Fibroblast of gingiva (primary cell): ENCODE measurements at regions not wholly inside any gene's neighbourhood (a gene's known extent, or its start where the extent isn't known, plus 50 kb on each side); places are given as distances from the start of the nearest gene placed in this dataset.

Experiments used
- DNase-seq: peaks from one replicate; pipeline ENCODE4 v3.0.0-alpha.2; 2011; ENCODE audit warnings: low read depth

- DNase-seq, result no peak
Measured at GRCh38 chr3:189557824-189558223, 73.4 kb upstream of the TP63 start.

GRCh38 chr3:189561256-189561655 is 69.9 kb upstream of the TP63 start:
- no peak for DNase-seq

GRCh38 chr3:189563853-189564563 is 67.2 kb upstream of the TP63 start:
- peak; percentile 61 for DNase-seq

- no peak for DNase-seq
Measured at GRCh38 chr3:189566550-189567130, 64.5 kb upstream of the TP63 start.

- DNase-seq, result no peak
Measured at GRCh38 chr3:189567322-189567721, 63.9 kb upstream of the TP63 start.

- no peak for DNase-seq
Measured at GRCh38 chr3:189567766-189568420, 63.3 kb upstream of the TP63 start.

- DNase-seq, result no peak
Measured at GRCh38 chr3:189568961-189569360, 62.2 kb upstream of the TP63 start.

- no peak for DNase-seq
Measured at GRCh38 chr3:189569473-189569872, 61.7 kb upstream of the TP63 start.

GRCh38 chr3:189570916-189571315 is 60.3 kb upstream of the TP63 start:
- no peak for DNase-seq

- no peak for DNase-seq
Measured at GRCh38 chr3:189572249-189572648, 58.9 kb upstream of the TP63 start.

GRCh38 chr3:189573004-189573403 is 58.2 kb upstream of the TP63 start:
- no peak for DNase-seq

- DNase-seq, result no peak
Measured at GRCh38 chr3:189576486-189576885, 54.7 kb upstream of the TP63 start.

- DNase-seq, result no peak
Measured at GRCh38 chr3:189577050-189577951, 53.9 kb upstream of the TP63 start.

- no peak for DNase-seq
Measured at GRCh38 chr3:189580190-189580589, 51.0 kb upstream of the TP63 start.
